SK-N-SH treated with all-trans-retinoic acid at 6 μM for 48 hours (cell line): ENCODE measurements at regions not wholly inside any gene's neighbourhood (a gene's known extent, or its start where the extent isn't known, plus 50 kb on each side); places are given as distances from the start of the nearest gene placed in this dataset.

Experiments
- ARNTL ChIP-seq: fragments of 450-650 bp; formaldehyde crosslinking; IDR thresholded peaks from 2 replicates; pipeline ENCODE4 v1.5.0; 2020; ENCODE audit warnings: low read depth, mild to moderate bottlenecking, moderate library complexity, borderline replicate concordance
- BACH2 ChIP-seq: fragments of 250-450 bp; sonication (Bioruptor Pico); IDR thresholded peaks from 2 replicates; pipeline ENCODE4 v1.9.0; 2021; ENCODE audit warnings: mild to moderate bottlenecking, borderline replicate concordance
- CSRNP3 ChIP-seq: fragments of 250-450 bp; sonication (Bioruptor Pico); IDR thresholded peaks from 2 replicates; pipeline ENCODE4 v1.5.1; 2021; ENCODE audit warnings: mild to moderate bottlenecking, moderate library complexity
- ESRRG ChIP-seq: fragments of 250-450 bp; sonication (Bioruptor Pico); IDR thresholded peaks from 2 replicates; pipeline ENCODE4 v1.6.1; 2021; ENCODE audit warnings: mild to moderate bottlenecking
- ISL1 ChIP-seq: fragments of 250-450 bp; sonication (Bioruptor Pico); IDR thresholded peaks from 2 replicates; pipeline ENCODE4 v2.1.2; 2022; ENCODE audit warnings: mild to moderate bottlenecking, moderate library complexity
- PATZ1 ChIP-seq: fragments of 250-450 bp; sonication (Bioruptor Pico); IDR thresholded peaks from 2 replicates; pipeline ENCODE4 v1.8.0; 2020; ENCODE audit warnings: mild to moderate bottlenecking, moderate library complexity, borderline replicate concordance
- POU6F1 ChIP-seq: fragments of 250-450 bp; sonication (Bioruptor Pico); IDR thresholded peaks from 2 replicates; pipeline ENCODE4 v1.8.0; 2021; ENCODE audit warnings: low read depth, mild to moderate bottlenecking, moderate library complexity, borderline replicate concordance
- RARB ChIP-seq: fragments of 250-450 bp; sonication (Bioruptor Pico); IDR thresholded peaks from 2 replicates; pipeline ENCODE4 v1.8.0; 2021; ENCODE audit warnings: mild to moderate bottlenecking, moderate library complexity
- SNAI2 ChIP-seq: fragments of 250-450 bp; sonication (Bioruptor Pico); IDR thresholded peaks from 2 replicates; pipeline ENCODE4 v1.5.0; 2020; ENCODE audit warnings: mild to moderate bottlenecking, moderate library complexity
- TSHZ2 ChIP-seq: fragments of 250-450 bp; sonication (Bioruptor Pico); IDR thresholded peaks from 2 replicates; pipeline ENCODE4 v1.5.0; 2020; ENCODE audit warnings: mild to moderate bottlenecking, moderate library complexity
- ZFP3 ChIP-seq: fragments of 250-450 bp; sonication (Bioruptor Pico); IDR thresholded peaks from 2 replicates; pipeline ENCODE4 v1.5.0; 2020; ENCODE audit warnings: mild to moderate bottlenecking, moderate library complexity
- ZFP30 ChIP-seq: fragments of 450-650 bp; formaldehyde crosslinking; IDR thresholded peaks from 2 replicates; pipeline ENCODE4 v1.5.0; 2022; ENCODE audit warnings: mild to moderate bottlenecking, moderate library complexity

GRCh38 chr1:66433611-66434010 lies 100.3 kb upstream of the SGIP1 start:
- no peak for TF ChIP-seq ARNTL (CRISPR knock-in tag)
- no peak for TF ChIP-seq CSRNP3 (CRISPR knock-in tag)
- no peak for TF ChIP-seq POU6F1 (CRISPR knock-in tag)
- TF ChIP-seq SNAI2 (CRISPR knock-in tag) = no peak
- TF ChIP-seq ZFP3 (CRISPR knock-in tag) = no peak
- TF ChIP-seq PATZ1 (CRISPR knock-in tag) = no peak
- TF ChIP-seq ISL1 = no peak
- TF ChIP-seq RARB (CRISPR knock-in tag) = no peak
- TF ChIP-seq ESRRG (CRISPR knock-in tag) = no peak
- no peak for TF ChIP-seq ZFP30 (CRISPR knock-in tag)
- no peak for TF ChIP-seq TSHZ2
- no peak for TF ChIP-seq BACH2 (CRISPR knock-in tag)
